ENCODE measurements at regions not wholly inside any gene's neighbourhood (a gene's known extent, or its start where the extent isn't known, plus 50 kb on each side); places are given as distances from the start of the nearest gene placed in this dataset.

DNA sequence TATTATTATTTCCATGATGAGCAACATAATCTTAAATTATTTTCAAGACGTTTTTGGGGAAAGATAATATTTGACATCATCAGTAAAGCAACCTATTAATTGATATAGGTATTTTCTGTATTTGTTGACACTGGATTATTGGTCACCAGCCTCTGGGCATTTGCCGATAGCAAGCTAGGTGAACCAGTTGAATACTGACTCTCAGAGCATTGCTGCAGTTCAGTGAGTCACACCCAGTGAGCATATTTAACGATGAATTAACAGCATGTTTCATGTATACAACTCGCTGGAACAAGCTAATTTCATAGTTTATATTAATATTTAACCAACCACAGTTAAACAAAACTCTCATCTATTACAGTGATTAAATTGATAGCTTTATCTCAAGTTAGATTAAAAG lies 1006.0 kb upstream of the DIAPH2 start:
- no peaks in the 10 kb centered on the region for H3K9me3 ChIP-seq (replicated peaks)
- H3K36me3 ChIP-seq, result no peaks in the 10 kb centered on the region
- TF ChIP-seq CTCF (IDR thresholded peaks at IDR 0.05; ENCODE audit: borderline replicate concordance), result no peak
- no peak overlapping the region for H3K27ac ChIP-seq (replicated peaks)
- no peaks in the 10 kb centered on the region for H3K4me1 ChIP-seq
- H3K4me3 ChIP-seq, result no peak overlapping the region
- DNase-seq, result no peak
- H3K27me3 ChIP-seq (ENCODE audit: low read depth), result no peaks in the 10 kb centered on the region
- intact Hi-C loops (cut with micrococcal nuclease), result no loop called here

DNA sequence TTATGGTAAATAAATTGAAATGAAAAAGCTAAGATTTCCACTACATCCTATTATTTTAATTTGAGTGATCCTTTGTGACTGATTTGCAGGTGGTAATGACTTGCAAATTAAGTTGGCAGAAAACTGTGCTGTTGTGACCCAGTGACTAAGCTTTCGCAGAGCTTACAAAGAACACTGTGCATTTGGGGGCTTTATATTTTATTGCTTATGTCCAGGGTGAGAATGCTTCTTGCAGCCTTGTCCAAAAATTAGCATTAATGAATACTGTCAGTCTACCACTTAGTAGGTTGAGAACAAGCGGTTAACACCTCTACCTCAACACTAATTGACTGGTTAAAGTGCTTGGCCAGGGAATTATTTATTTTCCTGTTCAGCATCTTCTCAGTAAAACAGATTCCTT lies 991.3 kb upstream of the DIAPH2 start:
- intact Hi-C loops (cut with micrococcal nuclease), result no loop called here
- TF ChIP-seq CTCF (IDR thresholded peaks at IDR 0.05; ENCODE audit: borderline replicate concordance), result no peak
- no peaks in the 10 kb centered on the region for H3K4me1 ChIP-seq
- no peaks in the 10 kb centered on the region for H3K27me3 ChIP-seq (ENCODE audit: low read depth)
- H3K4me3 ChIP-seq, result no peak overlapping the region
- H3K27ac ChIP-seq (replicated peaks), result no peak overlapping the region
- no peak for DNase-seq
- H3K36me3 ChIP-seq, result no peaks in the 10 kb centered on the region
- no peaks in the 10 kb centered on the region for H3K9me3 ChIP-seq (replicated peaks)

- no peaks in the 10 kb centered on the region for H3K27me3 ChIP-seq (ENCODE audit: low read depth)
- no peak overlapping the region for H3K4me3 ChIP-seq
- no peak for DNase-seq
- intact Hi-C loops (cut with micrococcal nuclease), result no loop called here
- peaks cover 6% of the 10 kb centered on the region for H3K9me3 ChIP-seq (replicated peaks)
- H3K4me1 ChIP-seq, result no peaks in the 10 kb centered on the region
- H3K27ac ChIP-seq (replicated peaks), result no peak overlapping the region
- no peaks in the 10 kb centered on the region for H3K36me3 ChIP-seq
- TF ChIP-seq CTCF (IDR thresholded peaks at IDR 0.05; ENCODE audit: borderline replicate concordance), result no peak
Measured at GRCh38 chrX:95703696-95704095, 980.9 kb upstream of the DIAPH2 start.

GRCh38 chrX:95716841-95717240 lies 967.8 kb upstream of the DIAPH2 start:
- Histone ChIP-seq H3K9me3 (replicated peaks) (no peaks in the 10 kb centered on the region), H3K36me3 (no peaks in the 10 kb centered on the region), H3K4me3 (no peak overlapping the region), H3K4me1 (no peaks in the 10 kb centered on the region), H3K27me3 (ENCODE audit: low read depth) (no peaks in the 10 kb centered on the region), H3K27ac (replicated peaks) (no peak overlapping the region)
- intact Hi-C loops (cut with micrococcal nuclease), result no loop called here
- no peak for TF ChIP-seq CTCF (IDR thresholded peaks at IDR 0.05; ENCODE audit: borderline replicate concordance)
- no peak for DNase-seq

DNA sequence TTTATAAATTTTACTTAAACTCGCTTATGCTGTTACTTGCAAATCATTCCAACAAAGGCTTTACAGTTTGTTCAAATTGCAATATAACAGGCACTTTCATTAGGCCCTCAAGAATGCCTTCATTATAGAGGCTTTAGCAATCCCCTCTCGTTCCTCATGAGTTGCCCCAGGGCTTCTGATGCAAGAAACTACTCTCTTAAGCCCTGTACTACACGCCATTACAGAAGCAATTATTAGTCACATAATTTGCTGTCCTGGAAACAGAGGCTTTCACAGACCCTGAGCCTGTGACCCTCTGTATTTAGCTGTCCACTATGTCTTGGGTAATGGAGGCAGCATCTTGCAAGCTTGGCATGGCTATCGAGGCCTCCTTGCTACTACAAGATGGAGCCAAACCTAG lies 965.9 kb upstream of the DIAPH2 start:
- Histone ChIP-seq H3K27me3 (ENCODE audit: low read depth) (no peaks in the 10 kb centered on the region), H3K9me3 (replicated peaks) (no peaks in the 10 kb centered on the region), H3K4me3 (no peak overlapping the region), H3K27ac (replicated peaks) (no peak overlapping the region), H3K4me1 (no peaks in the 10 kb centered on the region), H3K36me3 (no peaks in the 10 kb centered on the region)
- intact Hi-C loops (cut with micrococcal nuclease), result no loop called here
- no peak for TF ChIP-seq CTCF (IDR thresholded peaks at IDR 0.05; ENCODE audit: borderline replicate concordance)
- DNase-seq, result no peak

DNA sequence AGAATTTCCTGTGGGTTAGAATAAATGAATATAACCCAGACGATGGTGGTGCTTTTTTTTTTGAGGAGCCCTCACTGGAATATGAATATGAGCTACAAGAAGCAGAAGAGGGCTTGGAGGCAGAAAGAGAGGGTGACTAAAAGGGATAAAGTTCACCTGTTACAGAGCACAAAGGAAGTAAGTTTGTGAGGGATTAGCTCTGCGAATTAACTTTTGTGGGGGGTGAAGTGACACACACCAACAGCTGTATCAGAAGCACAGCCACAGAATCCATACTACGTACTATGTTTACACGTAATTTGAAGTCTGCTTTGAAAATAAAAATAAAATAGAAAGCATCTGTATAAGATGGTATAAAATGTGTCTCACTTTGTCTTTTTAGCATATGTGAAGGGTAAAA lies 963.6 kb upstream of the DIAPH2 start:
- Histone ChIP-seq H3K27me3 (ENCODE audit: low read depth) (no peaks in the 10 kb centered on the region), H3K36me3 (no peaks in the 10 kb centered on the region), H3K9me3 (replicated peaks) (no peaks in the 10 kb centered on the region), H3K4me1 (no peaks in the 10 kb centered on the region), H3K4me3 (no peak overlapping the region), H3K27ac (replicated peaks) (no peak overlapping the region)
- DNase-seq, result no peak
- intact Hi-C loops (cut with micrococcal nuclease), result no loop called here
- no peak for TF ChIP-seq CTCF (IDR thresholded peaks at IDR 0.05; ENCODE audit: borderline replicate concordance)
